Fibroblast of lung (primary cell): ENCODE measurements at regions not wholly inside any gene's neighbourhood (a gene's known extent, or its start where the extent isn't known, plus 50 kb on each side); places are given as distances from the start of the nearest gene placed in this dataset.

Experiments used
- DNase-seq, 2 donors: peaks; one replicate each; pipeline versions ENCODE4 v3.0.0 to v3.0.0-alpha.2; 2010; ENCODE audit warnings: low read depth in 2 of 2
- H2AFZ ChIP-seq: 2 replicates; pipeline ENCODE4 v1.5.1; 2012; ENCODE audit warnings: low read length, control low read depth, inconsistent platforms
- H3K27ac ChIP-seq: 2 replicates; pipeline ENCODE4 v1.5.1; 2011; ENCODE audit warnings: low read length, control low read depth; ENCODE audit not compliant: insufficient read depth
- H3K27me3 ChIP-seq: 2 replicates; pipeline ENCODE4 v1.5.1; 2011; ENCODE audit warnings: mild to moderate bottlenecking, low read length; ENCODE audit not compliant: control insufficient read depth, insufficient read depth
- H3K36me3 ChIP-seq: 2 replicates; pipeline ENCODE4 v1.5.1; 2011; ENCODE audit warnings: low read length; ENCODE audit not compliant: control insufficient read depth, insufficient read depth
- H3K4me1 ChIP-seq: 2 replicates; pipeline ENCODE4 v1.5.1; 2011; ENCODE audit warnings: low read length; ENCODE audit not compliant: control insufficient read depth, insufficient read depth; ENCODE audit errors: extremely low read depth
- H3K4me2 ChIP-seq: 2 replicates; pipeline ENCODE4 v1.5.1; 2011; ENCODE audit warnings: low read length, control low read depth; ENCODE audit not compliant: insufficient read depth; ENCODE audit errors: extremely low read depth
- H3K4me3 ChIP-seq, 4 experiments: fragments of 200-600 bp in 1 of 4; sonication (generic) in 1 of 4; replicated peaks in 1 of 4; 2 replicates each; pipeline ENCODE4 v1.5.1; 2011 to 2016; ENCODE audit warnings: low read length in 4 of 4, low read depth in 3 of 4, mild to moderate bottlenecking in 3 of 4, control low read depth in 2 of 4, inconsistent platforms in 1 of 4, mixed read lengths in 1 of 4; ENCODE audit not compliant: insufficient read depth in 1 of 4; ENCODE audit errors: control extremely low read depth in 1 of 4
- H3K79me2 ChIP-seq: 2 replicates; pipeline ENCODE4 v1.5.1; 2012; ENCODE audit warnings: mild to moderate bottlenecking, low read length, inconsistent platforms; ENCODE audit not compliant: control insufficient read depth, insufficient read depth
- H3K9ac ChIP-seq: 2 replicates; pipeline ENCODE4 v1.5.1; 2011; ENCODE audit warnings: mild to moderate bottlenecking, low read length, control low read depth; ENCODE audit not compliant: insufficient read depth
- H3K9me3 ChIP-seq: 2 replicates; pipeline ENCODE4 v1.5.1; 2012; ENCODE audit warnings: low read depth, low read length; ENCODE audit not compliant: control insufficient read depth, insufficient read depth
- H4K20me1 ChIP-seq: 2 replicates; pipeline ENCODE4 v1.5.1; 2011; ENCODE audit warnings: low read length; ENCODE audit not compliant: control insufficient read depth, insufficient read depth; ENCODE audit errors: extremely low read depth
- EZH2 ChIP-seq: IDR thresholded peaks from 2 replicates; pipeline ENCODE4 v1.5.1; 2012; ENCODE audit warnings: low read length, control low read depth, mild to moderate bottlenecking; ENCODE audit errors: missing control alignments
- TF ChIP-seq, protein P1 (sequence below), 2 donors: IDR thresholded peaks in 1 of 2; conservative IDR thresholded peaks in 1 of 2; 1 replicate in 1 of 2; 2 replicates in 1 of 2; pipeline ENCODE4 v1.5.1; 2011 to 2012; ENCODE audit warnings: low read length in 2 of 2, control low read depth in 1 of 2, inconsistent platforms in 1 of 2, low read depth in 1 of 2, mild to moderate bottlenecking in 1 of 2

DNA sequence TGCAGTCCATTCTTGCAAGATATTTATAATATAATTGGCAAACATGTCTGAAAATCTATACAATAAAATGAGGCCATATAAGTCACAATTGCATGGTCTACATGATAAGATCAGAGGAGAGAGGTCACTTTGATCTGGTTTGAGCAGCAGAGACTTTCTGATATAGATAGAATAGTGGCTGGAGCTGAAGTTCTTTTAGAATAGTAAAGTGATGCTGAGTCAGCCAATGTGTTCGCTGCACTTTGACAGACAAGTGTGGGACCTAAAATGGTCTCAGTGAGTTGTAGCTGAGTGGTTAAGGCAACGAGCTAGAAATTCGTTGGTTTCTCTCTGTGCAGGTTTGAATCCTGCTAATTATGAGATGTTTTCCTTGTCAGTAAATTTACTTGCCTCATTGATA lies 257.0 kb upstream of the C11orf87 start:
- no peaks in the 10 kb centered on the region for H3K36me3 ChIP-seq
- H3K79me2 ChIP-seq = no peaks in the 10 kb centered on the region
- no peaks in the 10 kb centered on the region for H3K9me3 ChIP-seq
- no peak overlapping the region for H3K9ac ChIP-seq
- H3K4me2 ChIP-seq = no peak overlapping the region
- H3K4me3 ChIP-seq = no peak overlapping the region
- H3K27ac ChIP-seq = no peak overlapping the region
- TF ChIP-seq, protein P1, sequence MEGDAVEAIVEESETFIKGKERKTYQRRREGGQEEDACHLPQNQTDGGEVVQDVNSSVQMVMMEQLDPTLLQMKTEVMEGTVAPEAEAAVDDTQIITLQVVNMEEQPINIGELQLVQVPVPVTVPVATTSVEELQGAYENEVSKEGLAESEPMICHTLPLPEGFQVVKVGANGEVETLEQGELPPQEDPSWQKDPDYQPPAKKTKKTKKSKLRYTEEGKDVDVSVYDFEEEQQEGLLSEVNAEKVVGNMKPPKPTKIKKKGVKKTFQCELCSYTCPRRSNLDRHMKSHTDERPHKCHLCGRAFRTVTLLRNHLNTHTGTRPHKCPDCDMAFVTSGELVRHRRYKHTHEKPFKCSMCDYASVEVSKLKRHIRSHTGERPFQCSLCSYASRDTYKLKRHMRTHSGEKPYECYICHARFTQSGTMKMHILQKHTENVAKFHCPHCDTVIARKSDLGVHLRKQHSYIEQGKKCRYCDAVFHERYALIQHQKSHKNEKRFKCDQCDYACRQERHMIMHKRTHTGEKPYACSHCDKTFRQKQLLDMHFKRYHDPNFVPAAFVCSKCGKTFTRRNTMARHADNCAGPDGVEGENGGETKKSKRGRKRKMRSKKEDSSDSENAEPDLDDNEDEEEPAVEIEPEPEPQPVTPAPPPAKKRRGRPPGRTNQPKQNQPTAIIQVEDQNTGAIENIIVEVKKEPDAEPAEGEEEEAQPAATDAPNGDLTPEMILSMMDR (conservative IDR thresholded peaks at IDR 0.05 in 1 of 2, IDR thresholded peaks at IDR 0.05 in 1 of 2; ENCODE audit: low read depth in 1 of 2, low read length in 2 of 2) = no peak
- no peak for TF ChIP-seq EZH2
- no peaks in the 10 kb centered on the region for H3K27me3 ChIP-seq
- no peak for DNase-seq
- no peak overlapping the region for H2AFZ ChIP-seq
- H4K20me1 ChIP-seq = no peaks in the 10 kb centered on the region
- no peaks in the 10 kb centered on the region for H3K4me1 ChIP-seq

DNA sequence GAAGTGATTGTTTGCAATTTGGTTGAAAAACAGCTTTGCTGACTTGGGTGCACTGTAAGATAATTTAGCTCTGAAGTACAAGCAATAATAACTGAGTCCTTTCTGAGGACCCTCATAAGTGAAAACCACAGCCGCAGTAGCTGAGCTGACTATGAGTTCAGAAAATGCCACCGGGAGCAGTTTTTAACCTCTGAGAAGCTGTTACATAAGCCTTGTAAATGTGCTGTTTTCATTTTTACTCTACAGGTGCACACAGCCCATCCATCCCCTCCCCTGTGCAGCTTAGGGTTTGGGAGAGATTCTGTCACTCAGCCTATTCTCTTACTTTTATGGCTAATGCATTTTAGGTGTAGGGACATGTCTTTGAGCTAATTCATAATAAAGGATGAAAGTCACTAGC lies 255.5 kb upstream of the C11orf87 start:
- H2AFZ ChIP-seq = no peak overlapping the region
- no peaks in the 10 kb centered on the region for H4K20me1 ChIP-seq
- no peak overlapping the region for H3K4me3 ChIP-seq
- H3K36me3 ChIP-seq = no peaks in the 10 kb centered on the region
- no peaks in the 10 kb centered on the region for H3K27me3 ChIP-seq
- no peak for DNase-seq
- H3K4me2 ChIP-seq = no peak overlapping the region
- TF ChIP-seq, protein P1 (conservative IDR thresholded peaks at IDR 0.05 in 1 of 2, IDR thresholded peaks at IDR 0.05 in 1 of 2; ENCODE audit: low read depth in 1 of 2, low read length in 2 of 2) = no peak
- no peak for TF ChIP-seq EZH2
- no peak overlapping the region for H3K9ac ChIP-seq
- H3K79me2 ChIP-seq = no peaks in the 10 kb centered on the region
- H3K27ac ChIP-seq = no peak overlapping the region
- no peaks in the 10 kb centered on the region for H3K4me1 ChIP-seq
- H3K9me3 ChIP-seq = no peaks in the 10 kb centered on the region

DNA sequence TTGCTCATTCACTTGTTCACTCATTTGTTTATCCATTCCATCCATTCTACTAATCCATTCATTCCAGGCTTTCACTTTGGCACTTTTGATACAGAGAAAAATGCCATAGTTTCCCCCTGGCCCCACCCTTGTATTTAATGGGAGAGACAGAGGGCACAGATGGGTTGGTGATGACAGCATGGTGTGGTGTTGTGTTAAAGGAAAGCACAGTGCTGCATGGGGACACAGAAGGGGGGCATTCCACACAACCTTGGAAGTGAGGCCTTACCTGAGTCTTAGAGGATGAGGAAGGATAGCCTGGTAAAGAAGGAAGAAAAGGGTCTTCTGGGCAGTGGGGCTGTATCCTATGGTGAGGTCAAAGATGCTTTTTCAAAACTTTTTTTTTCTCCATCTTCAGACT lies 248.5 kb upstream of the C11orf87 start:
- Histone ChIP-seq H3K4me2 (no peak overlapping the region), H2AFZ (no peak overlapping the region), H3K27me3 (peaks cover 3% of the 10 kb centered on the region), H3K79me2 (no peaks in the 10 kb centered on the region), H3K27ac (no peak overlapping the region), H4K20me1 (no peaks in the 10 kb centered on the region), H3K4me1 (no peaks in the 10 kb centered on the region), H3K4me3 (no peak overlapping the region), H3K9ac (no peak overlapping the region), H3K9me3 (no peaks in the 10 kb centered on the region), H3K36me3 (no peaks in the 10 kb centered on the region)
- no peak for TF ChIP-seq EZH2
- TF ChIP-seq, protein P1 (conservative IDR thresholded peaks at IDR 0.05 in 1 of 2, IDR thresholded peaks at IDR 0.05 in 1 of 2; ENCODE audit: low read depth in 1 of 2, low read length in 2 of 2) = no peak
- DNase-seq = no peak
